Stimulated activated CD4-positive, alpha-beta T cell treated with anti-CD3 and anti-CD28 coated beads, Interleukin-15, amount 100 ng/mL, for 24 hours (primary cell): ENCODE measurements at regions not wholly inside any gene's neighbourhood (a gene's known extent, or its start where the extent isn't known, plus 50 kb on each side); places are given as distances from the start of the nearest gene placed in this dataset.

ENCODE experiments used
- DNase-seq: peaks from one replicate; pipeline ENCODE4 v3.0.0-alpha.2; 2020

DNA sequence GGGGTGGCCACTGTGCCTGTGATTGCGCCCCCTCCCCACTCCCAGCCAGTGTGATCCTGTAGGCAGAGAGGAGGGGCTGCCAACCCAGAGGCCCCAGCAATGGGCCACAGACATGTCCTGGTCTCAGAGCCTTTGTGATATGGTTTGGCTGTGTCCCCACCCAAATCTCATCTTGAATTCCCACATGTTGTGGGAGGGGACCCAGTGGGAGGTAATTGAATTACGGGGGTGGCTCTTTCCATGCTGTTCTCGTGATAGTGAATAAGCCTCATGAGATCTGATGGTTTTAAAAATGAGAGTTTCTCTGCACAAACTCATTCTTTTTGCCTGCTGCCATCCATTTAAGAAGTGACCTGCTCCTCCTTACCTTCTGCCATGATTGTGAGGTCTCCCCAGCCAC, 56.8 kb upstream of the ZNF469 start:
- no peak for DNase-seq

DNA sequence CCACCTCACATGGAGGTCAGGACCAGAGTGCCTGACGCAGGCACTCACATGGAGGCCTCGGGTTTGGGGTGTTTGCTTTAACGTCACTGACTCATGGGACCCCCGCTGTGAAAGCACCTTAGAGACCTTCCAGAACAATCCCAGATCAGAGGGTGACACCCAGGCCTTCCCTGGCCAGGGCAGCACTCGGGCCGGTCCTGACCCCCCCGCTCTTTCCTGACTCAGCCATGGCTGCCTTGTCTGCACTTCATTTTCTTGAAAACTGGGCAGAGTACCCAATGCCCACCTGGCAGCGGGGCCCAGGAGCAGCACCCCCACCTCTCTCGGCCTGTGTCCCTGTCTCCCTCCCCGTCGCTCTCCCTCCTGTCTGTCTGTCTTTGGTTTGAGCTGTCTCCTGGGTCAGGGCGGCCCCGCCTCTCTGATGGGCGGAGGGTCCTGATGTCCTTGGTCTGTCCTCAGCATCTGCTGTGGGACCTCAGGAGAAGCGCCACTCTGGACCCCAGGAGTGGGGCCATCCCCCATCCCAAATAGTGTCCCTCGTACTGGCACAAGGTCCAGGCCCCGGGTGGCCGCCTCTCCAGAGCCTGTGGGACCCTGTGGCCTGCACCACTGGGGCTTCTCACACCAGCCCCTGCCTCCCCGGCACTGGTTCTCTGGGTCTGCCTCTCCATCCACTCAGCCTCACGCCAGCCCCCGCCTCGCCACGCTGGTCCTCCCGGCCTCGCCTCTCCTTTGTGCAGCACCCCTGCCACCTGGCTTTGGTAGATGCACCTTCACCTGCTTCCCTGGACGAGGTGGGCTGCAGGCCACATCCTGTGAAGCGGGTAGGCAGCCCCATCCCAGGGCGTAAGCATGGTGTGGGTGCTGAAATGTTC, 55.9 kb upstream of the ZNF469 start:
- DNase-seq, result no peak

DNA sequence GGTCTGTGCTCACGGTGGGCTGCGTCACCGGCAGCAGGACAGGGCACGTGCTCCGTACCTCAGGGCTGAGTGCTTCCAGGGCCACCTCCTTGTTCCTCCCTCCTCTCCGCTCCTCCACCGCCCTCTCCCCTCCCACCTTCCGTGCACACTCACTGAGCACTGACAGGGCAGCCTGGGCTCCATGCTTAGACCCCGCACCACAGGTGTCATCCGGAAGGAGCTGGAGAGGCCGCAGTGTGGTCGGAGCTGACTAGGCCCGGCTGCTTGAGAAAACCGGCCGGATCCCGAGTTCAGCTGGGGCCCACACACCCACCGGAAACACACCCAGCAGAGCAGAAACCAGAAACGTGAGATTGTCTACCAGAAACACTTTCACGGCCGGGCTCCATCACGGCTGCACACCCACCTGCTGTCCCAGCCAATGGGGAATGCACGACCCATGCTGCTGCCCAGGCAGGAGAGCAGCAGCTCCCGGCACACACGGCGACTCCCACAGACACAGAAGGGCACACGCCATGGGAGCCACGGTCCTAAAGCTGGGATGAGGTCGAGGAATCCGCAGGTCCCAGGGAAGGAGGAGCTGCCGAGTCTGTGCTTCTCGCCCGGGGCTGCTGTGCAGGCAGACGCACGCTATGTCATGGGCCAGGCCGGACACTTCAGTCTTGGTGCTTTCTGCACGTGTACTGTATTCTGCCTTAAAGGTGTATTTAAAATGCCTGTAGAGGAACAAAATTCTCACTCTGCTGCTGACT, 55.0 kb upstream of the ZNF469 start:
- no peak for DNase-seq

GRCh38 chr16:88328313-88328980, 54.3 kb upstream of the ZNF469 start:
- no peak for DNase-seq

DNA sequence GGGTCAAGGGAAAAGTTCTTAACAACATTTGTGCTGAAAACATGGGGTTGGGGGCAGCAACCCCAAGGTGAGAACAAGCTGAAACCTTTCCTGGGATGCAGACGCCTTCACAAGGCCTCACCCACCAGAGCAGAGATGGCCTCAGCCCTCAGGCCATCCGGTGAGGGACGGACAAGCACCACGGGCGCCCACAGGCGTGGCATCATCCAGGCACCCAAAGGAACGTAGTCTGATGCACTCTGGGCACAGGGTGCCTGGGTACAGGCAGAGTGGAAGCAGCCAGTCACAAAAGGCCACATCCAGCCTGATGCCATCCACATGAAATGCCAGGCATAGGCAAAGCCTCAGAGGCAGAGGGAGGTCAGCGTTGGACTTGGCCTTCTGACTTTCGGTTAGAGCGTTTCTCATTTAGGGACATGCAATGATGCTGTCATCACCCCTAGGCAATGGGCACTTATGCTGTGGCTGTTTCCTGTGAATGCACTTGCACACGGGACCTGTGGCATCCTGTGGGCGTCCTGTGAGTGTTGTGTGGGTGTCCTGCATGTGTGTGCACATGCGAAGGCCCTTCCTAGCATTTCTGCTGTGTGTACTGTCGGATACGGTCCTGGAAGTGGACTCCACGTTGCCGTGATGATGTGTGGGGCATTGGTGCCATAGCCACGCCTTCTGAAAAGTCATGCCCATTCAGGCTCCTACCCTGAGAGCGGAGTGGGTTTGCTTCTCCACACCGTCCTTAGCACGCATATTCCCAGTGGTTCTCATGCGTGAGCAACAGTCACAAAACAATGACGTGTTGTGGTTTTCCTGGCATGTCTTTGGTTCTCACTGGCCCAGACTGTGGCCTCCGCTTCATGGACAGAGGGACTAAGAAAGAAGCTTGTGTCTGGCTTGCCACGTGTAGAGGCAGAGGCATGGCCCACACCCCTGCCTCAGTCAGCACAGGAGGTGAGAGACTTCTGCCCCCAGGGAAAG, 52.7 kb upstream of the ZNF469 start:
- no peak for DNase-seq

- no peak for DNase-seq
Measured at GRCh38 chr16:88330971-88331890, 51.5 kb upstream of the ZNF469 start.

DNA sequence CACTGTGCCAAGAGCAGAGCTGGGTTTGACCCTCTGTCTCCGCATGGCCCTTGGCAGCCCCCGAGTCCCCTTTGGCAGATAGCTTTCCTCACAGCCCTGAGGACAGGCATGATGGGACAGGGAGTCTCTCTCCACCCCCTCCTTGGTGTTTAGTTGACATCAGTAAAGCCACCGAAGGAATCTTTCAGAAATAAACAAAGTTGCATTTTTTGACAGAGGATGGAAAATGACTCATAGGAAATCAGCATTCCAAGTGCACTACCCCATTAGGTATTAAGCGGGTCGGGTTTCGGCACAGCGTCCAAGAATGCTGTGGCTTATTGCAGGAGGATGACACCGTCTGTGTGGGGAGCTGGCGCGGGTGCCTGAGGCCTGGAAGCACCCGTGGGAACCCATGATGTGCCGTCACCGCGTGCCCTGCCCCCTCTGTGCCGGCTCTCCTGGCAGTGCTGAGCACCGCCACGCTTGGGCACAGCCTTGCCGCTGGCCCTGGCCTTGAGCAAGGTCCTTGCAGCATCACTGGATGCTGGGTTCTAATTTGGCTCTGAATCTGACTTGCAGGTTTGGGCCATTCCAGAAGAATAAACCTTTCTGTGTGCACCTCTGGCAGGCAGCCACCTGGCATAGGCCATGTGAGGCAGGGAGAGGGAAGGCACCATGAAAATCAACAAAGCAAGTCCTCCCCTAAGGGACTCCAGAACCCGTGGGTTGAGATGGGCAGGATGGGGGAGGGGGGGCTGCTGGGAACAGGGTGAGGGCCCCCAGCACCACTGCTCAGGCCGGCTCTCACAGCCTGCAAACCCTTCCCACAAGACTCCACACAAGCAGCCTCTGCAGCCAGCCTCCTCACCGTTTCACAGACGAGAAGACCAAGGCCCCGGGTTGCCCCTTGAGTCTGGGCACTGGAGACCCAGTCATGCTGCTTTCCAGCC, 50.5 kb upstream of the ZNF469 start:
- no peak for DNase-seq

DNA sequence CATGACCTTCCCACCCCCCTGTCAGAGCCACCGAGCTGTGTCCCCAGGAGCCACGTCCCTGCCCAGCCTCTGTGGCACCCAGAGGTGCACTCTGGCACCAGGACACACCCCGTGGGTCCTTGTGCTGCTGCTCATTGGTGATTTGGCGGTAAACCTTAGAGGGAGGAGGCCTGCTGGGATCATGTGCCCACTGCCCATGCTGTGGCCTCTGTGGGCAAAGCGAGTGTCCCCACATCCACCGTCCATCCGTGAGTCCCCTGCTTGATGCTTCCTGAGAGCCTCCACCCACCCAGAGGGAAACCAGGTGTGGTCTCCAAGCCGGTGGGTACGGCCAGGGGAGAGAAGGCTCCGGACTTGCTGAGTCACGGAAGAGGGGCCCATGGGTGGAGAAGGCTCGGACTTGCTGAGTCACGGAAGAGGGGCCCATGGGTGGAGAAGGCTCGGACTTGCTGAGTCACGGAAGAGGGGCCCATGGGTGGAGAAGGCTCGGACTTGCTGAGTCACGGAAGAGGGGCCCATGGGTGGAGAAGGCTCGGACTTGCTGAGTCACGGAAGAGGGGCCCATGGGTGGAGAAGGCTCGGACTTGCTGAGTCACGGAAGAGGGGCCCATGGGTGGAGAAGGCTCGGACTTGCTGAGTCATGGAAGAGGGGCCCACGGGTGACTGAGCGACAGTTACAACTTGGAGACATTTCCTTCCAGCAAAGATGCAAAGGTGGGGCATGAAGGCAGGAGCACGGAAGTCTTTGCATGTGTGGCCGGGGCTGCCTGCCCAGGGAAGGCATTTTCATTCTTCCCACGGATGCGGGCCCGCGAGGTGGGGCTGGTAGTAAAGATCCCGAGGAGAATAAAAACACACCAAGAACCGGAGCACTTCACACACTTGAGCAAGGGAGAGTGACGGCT, 49.6 kb upstream of the ZNF469 start:
- peak; percentile 46 for DNase-seq
